Right atrium auricular region (tissue), 2 donors: ENCODE measurements at regions not wholly inside any gene's neighbourhood (a gene's known extent, or its start where the extent isn't known, plus 50 kb on each side); places are given as distances from the start of the nearest gene placed in this dataset.
A peak's percentile ranks its signal among the peaks of the same experiment; 100 is the strongest.

Source experiments
- DNase-seq: peaks from one replicate; pipeline ENCODE4 v3.0.0-alpha.2; 2019; ENCODE audit warnings: low spot score
- H3K27ac ChIP-seq, 2 donors: fragments of 200-600 bp; sonication (generic); 1 replicate in 1 of 2; 2 replicates in 1 of 2; pipeline ENCODE4 v1.5.1; 2016 to 2019
- H3K27me3 ChIP-seq, 2 donors: fragments of 200-600 bp; sonication (generic); one replicate each; pipeline versions ENCODE4 v1.5.1 to v1.6.0; 2017 to 2019
- H3K36me3 ChIP-seq: fragments of 200-600 bp; sonication (generic); one replicate; pipeline ENCODE4 v1.5.1; 2016
- H3K4me1 ChIP-seq, 2 donors: fragments of 200-600 bp; sonication (generic); one replicate each; pipeline versions ENCODE4 v1.5.1 to v1.6.0; 2017 to 2019
- H3K4me3 ChIP-seq, 2 donors: fragments of 200-600 bp; sonication (generic); 1 replicate in 1 of 2; 2 replicates in 1 of 2; pipeline ENCODE4 v1.5.1; 2017 to 2019; ENCODE audit warnings: mild to moderate bottlenecking in 1 of 2, moderate library complexity in 1 of 2
- H3K9me3 ChIP-seq, 2 donors: fragments of 200-600 bp; sonication (generic); one replicate each; pipeline ENCODE4 v1.5.1; 2019
- TF ChIP-seq, protein P1 (sequence below), 2 donors: fragments of 200-600 bp; sonication (generic); IDR thresholded peaks; one replicate each; pipeline ENCODE4 v1.5.1; 2019; ENCODE audit warnings: antibody characterized with exemption in 2 of 2

DNA sequence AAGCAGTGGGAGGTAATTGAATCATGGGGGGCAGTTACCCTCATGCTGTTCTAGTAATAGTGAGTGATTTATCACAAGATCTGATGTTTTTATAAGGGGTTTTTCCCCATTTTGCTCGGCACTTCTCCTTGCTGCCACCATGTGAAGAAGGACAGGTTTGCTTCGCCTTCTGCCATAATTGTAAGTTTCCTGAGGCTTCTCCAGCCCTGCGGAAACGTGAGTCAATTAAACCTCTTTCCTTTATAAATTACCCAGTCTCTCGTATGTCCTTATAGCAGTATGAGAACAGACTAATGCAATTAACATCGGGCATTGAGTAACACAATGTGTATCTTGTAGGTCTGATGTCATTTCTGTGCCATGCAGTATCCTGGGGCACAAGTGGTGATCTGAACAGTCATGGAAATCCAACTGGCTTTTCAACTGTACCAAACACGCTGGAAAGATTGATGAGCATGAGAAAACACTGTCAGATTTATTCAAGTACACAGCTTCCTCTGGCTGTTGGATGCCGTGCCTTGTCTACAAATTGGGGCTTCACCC lies 208.6 kb upstream of the KIAA1217 start:
- H3K9me3 ChIP-seq: no peaks in the 10 kb centered on the region
- no peaks in the 10 kb centered on the region for H3K4me1 ChIP-seq
- no peaks in the 10 kb centered on the region for H3K27me3 ChIP-seq
- no peak overlapping the region for H3K27ac ChIP-seq
- TF ChIP-seq, protein P1, sequence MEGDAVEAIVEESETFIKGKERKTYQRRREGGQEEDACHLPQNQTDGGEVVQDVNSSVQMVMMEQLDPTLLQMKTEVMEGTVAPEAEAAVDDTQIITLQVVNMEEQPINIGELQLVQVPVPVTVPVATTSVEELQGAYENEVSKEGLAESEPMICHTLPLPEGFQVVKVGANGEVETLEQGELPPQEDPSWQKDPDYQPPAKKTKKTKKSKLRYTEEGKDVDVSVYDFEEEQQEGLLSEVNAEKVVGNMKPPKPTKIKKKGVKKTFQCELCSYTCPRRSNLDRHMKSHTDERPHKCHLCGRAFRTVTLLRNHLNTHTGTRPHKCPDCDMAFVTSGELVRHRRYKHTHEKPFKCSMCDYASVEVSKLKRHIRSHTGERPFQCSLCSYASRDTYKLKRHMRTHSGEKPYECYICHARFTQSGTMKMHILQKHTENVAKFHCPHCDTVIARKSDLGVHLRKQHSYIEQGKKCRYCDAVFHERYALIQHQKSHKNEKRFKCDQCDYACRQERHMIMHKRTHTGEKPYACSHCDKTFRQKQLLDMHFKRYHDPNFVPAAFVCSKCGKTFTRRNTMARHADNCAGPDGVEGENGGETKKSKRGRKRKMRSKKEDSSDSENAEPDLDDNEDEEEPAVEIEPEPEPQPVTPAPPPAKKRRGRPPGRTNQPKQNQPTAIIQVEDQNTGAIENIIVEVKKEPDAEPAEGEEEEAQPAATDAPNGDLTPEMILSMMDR (IDR thresholded peaks at IDR 0.05): no peak
- no peaks in the 10 kb centered on the region for H3K36me3 ChIP-seq
- no peak overlapping the region for H3K4me3 ChIP-seq
- no peak for DNase-seq

- Histone ChIP-seq H3K4me3 (no peak overlapping the region), H3K36me3 (no peaks in the 10 kb centered on the region), H3K27me3 (no peaks in the 10 kb centered on the region), H3K9me3 (no peaks in the 10 kb centered on the region), H3K27ac (no peak overlapping the region), H3K4me1 (peaks cover 0 to 17% of the 10 kb centered on the region in 2 donors)
- DNase-seq: no peak
- TF ChIP-seq, protein P1 (IDR thresholded peaks at IDR 0.05): no peak
Measured at GRCh38 chr10:24006741-24007140, 202.2 kb upstream of the KIAA1217 start.

DNA sequence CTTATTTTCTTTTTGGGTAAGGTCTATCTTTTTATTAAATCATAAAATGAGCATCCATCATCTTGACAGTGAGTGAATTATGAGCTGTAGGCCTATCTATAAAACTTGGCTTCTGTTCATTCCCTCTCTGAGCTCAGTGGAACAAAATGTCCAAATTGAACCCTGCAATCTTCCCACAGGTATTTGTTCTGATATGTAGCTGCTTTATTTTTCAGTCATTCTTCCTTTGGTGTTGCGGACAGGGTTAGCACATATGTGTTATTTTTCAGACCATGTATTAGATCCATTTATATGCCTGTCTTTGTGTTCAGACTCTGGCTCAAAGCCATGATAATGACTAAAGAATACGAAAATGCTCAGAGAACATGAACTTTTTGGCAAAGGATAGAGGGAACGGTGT lies 201.6 kb upstream of the KIAA1217 start:
- DNase-seq: no peak
- Histone ChIP-seq H3K4me3 (no peak overlapping the region), H3K36me3 (no peaks in the 10 kb centered on the region), H3K4me1 (peaks cover 0 to 17% of the 10 kb centered on the region in 2 donors), H3K27ac (peak overlapping the region in 1 of 2 donors; percentile 25), H3K27me3 (no peaks in the 10 kb centered on the region), H3K9me3 (no peaks in the 10 kb centered on the region)
- TF ChIP-seq, protein P1 (IDR thresholded peaks at IDR 0.05): no peak

DNA sequence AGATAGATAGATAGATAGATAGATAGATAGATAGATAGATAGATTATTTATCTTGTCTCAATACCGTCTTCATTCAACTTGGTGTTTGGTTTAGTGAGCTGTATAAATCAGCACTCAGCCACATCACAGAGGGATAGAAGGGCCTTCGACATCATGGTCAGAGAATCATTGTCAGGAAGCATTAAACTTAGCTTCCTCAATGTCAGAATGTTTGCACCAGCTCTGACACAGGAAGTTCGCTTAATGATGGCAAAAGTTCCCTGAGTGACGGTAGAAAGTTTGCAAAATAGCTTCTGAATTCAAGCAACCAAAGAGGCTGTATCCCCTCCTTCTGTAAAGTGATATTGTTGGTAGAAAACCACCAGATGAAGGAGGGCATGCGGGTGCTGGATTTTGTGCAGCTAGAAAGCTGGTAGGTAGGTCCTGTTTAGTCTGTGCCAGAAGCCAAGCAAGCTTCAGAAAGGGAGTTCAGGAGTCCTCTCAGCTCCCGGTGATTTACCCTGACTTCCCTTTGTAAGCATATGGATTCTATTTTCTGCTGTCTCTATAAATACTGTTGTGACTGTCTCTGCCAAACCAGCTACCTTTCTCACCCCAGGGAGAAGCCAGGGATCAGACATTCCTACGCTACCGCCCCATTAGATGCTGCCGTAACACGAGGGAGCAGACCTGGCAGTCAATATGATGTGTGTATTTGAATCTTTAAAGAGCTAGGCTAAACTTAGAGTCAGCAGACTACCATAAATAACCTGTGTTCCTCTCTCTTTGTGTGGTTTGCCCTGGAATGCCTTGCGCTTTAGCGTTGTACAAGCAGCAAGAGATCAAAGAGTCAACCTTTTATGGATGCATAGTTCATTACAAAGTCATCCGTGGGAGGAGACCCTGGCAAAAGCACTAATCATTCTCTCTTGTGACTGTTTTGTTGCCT lies 200.5 kb upstream of the KIAA1217 start:
- H3K36me3 ChIP-seq: no peaks in the 10 kb centered on the region
- H3K9me3 ChIP-seq: no peaks in the 10 kb centered on the region
- no peaks in the 10 kb centered on the region for H3K27me3 ChIP-seq
- TF ChIP-seq, protein P1 (IDR thresholded peaks at IDR 0.05): no peak
- DNase-seq: no peak
- H3K4me1 ChIP-seq: peaks cover 0 to 17% of the 10 kb centered on the region in 2 donors
- H3K4me3 ChIP-seq: peak overlapping the region in 1 of 2 donors; percentile 21
- H3K27ac ChIP-seq: peak overlapping the region in 1 of 2 donors; percentile 55

GRCh38 chr10:24009115-24009514 lies 199.8 kb upstream of the KIAA1217 start:
- TF ChIP-seq, protein P1 (IDR thresholded peaks at IDR 0.05): no peak
- Histone ChIP-seq H3K4me1 (peaks cover 0 to 17% of the 10 kb centered on the region in 2 donors), H3K27me3 (no peaks in the 10 kb centered on the region), H3K27ac (peak overlapping the region in 1 of 2 donors; percentile 55), H3K4me3 (no peak overlapping the region), H3K9me3 (no peaks in the 10 kb centered on the region), H3K36me3 (no peaks in the 10 kb centered on the region)
- DNase-seq: no peak
